ENCODE measurements at regions not wholly inside any gene's neighbourhood (a gene's known extent, or its start where the extent isn't known, plus 50 kb on each side); places are given as distances from the start of the nearest gene placed in this dataset.

DNA sequence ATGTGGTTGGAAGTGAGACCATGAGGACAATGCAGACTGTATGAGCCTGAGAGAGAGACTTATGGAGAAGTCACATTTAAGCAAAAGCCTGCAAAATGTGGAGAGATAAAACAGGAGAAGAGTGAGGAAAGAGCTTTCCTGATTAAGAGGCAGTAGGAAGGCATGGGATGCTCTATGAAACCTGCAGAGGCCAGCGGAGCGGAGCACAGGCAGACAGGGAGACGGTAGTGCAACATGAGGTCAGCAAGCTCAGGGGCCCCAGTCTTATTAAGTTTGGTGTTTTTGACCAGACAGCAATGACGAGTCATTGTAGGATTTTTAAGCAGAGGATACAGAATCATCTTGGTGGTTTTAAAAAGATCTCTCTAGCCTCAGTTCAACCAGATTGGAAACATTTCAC, 721.5 kb upstream of the GOLIM4 start:
- no peaks in the 10 kb centered on the region for H3K4me1 ChIP-seq (ENCODE audit: control insufficient read depth, insufficient read depth, low read length)
- no peak overlapping the region for H3K18ac ChIP-seq (ENCODE audit: low read depth, low read length)
- in situ Hi-C loops (cut with MboI; ENCODE audit: low sequenced_read_pairs) (no loop called here), dilution Hi-C loops (cut with HindIII; ENCODE audit: low sequenced_read_pairs, unreplicated experiment) (no loop called here), intact Hi-C loops (cut with micrococcal nuclease) (no loop called here)
- H2BK120ac ChIP-seq (ENCODE audit: low read depth, low read length), result no peak overlapping the region
- BruUV-seq (replicated peaks), result no TSS peak
- H3K27me3 ChIP-seq (ENCODE audit: control insufficient read depth, insufficient read depth, low read length), result no peaks in the 10 kb centered on the region
- H2AK5ac ChIP-seq (ENCODE audit: low read depth, low read length), result no peak overlapping the region
- ATAC-seq (ENCODE audit: low read depth), result no peak
- no peak overlapping the region for H3K4me3 ChIP-seq (ENCODE audit: insufficient read depth, low read depth, low read length)
- no peaks in the 10 kb centered on the region for H3K9me1 ChIP-seq (ENCODE audit: insufficient read depth, low read length)
- no peak overlapping the region for H4K5ac ChIP-seq (ENCODE audit: low read depth, low read length)
- WGBS, 2 experiments (ENCODE audit: extremely low coverage in 2 of 2, insufficient read length in 1 of 2), result no CpG with 5 or more reads among the region's 4 CpGs
- H2BK5ac ChIP-seq (ENCODE audit: low read depth, low read length, poor library complexity, severe bottlenecking), result no peak overlapping the region
- H3K4ac ChIP-seq (ENCODE audit: low read depth, low read length), result no peak overlapping the region
- H4K91ac ChIP-seq (ENCODE audit: insufficient read depth, low read depth, low read length), result no peak overlapping the region
- no peak overlapping the region for H3K27ac ChIP-seq (ENCODE audit: insufficient read depth, low read length)
- H3K79me1 ChIP-seq (ENCODE audit: low read depth in 1 of 2, low read length in 2 of 2), result no peaks in the 10 kb centered on the region
- no peak overlapping the region for H4K8ac ChIP-seq (ENCODE audit: low read depth in 2 of 2, low read length in 2 of 2)
- ChIA-PET CTCF (interaction anchor here (1.2 kb wide), 1 partner anchor 11 kb away, joined by 3 read pairs; no protein-coding TSS in a partner anchor), POLR2A (ENCODE audit: unreplicated experiment) (no interaction called here)
- no peak overlapping the region for H3K56ac ChIP-seq (ENCODE audit: extremely low read depth, insufficient read depth, low read length)
- H3K4me2 ChIP-seq (ENCODE audit: low read depth, low read length), result no peak overlapping the region
- no peak overlapping the region for H3K9ac ChIP-seq (ENCODE audit: low read depth, low read length)
- no peaks in the 10 kb centered on the region for H4K20me1 ChIP-seq (ENCODE audit: insufficient read depth, low read length)
- no peaks in the 10 kb centered on the region for H3K9me3 ChIP-seq (ENCODE audit: control insufficient read depth, insufficient read depth, low read length)
- H2BK15ac ChIP-seq (ENCODE audit: low read depth, low read length), result no peak overlapping the region
- no peaks in the 10 kb centered on the region for H3K36me3 ChIP-seq (ENCODE audit: control insufficient read depth, insufficient read depth, low read length)
- TF ChIP-seq FOS (IDR thresholded peaks at IDR 0.05; ENCODE audit: low read depth, low read length) (no peak), RCOR1 (IDR thresholded peaks at IDR 0.05; ENCODE audit: insufficient replicate concordance, low read length) (no peak), CHD1 (IDR thresholded peaks at IDR 0.05; ENCODE audit: low read depth, low read length) (no peak), POLR2A (IDR thresholded peaks at IDR 0.05; ENCODE audit: low read depth, low read length) (no peak), RAD21 (IDR thresholded peaks at IDR 0.05; ENCODE audit: low read length) (no peak), RFX5 (IDR thresholded peaks at IDR 0.05; ENCODE audit: low read depth, low read length) (no peak), USF2 (IDR thresholded peaks at IDR 0.05; ENCODE audit: low read depth, low read length) (no peak), SMC3 (IDR thresholded peaks at IDR 0.05; ENCODE audit: low read depth, low read length) (no peak), NFE2L2 (IDR thresholded peaks at IDR 0.05; ENCODE audit: low read depth, low read length) (no peak)
- H3K14ac ChIP-seq (replicated peaks; ENCODE audit: low read depth, low read length), result no peak overlapping the region
- no peak for DNase-seq
- H3K23ac ChIP-seq (ENCODE audit: low read depth, low read length), result no peak overlapping the region
- H2AFZ ChIP-seq (replicated peaks; ENCODE audit: low read length, poor library complexity), result no peak overlapping the region
- H2AK9ac ChIP-seq (replicated peaks; ENCODE audit: low read depth, low read length, poor library complexity), result no peak overlapping the region
- no peak overlapping the region for H2BK20ac ChIP-seq (ENCODE audit: low read depth, low read length)
